ENCODE measurements at regions not wholly inside any gene's neighbourhood (a gene's known extent, or its start where the extent isn't known, plus 50 kb on each side); places are given as distances from the start of the nearest gene placed in this dataset.

- H3K9me3 ChIP-seq (ENCODE audit: insufficient read depth, low read length), result no peaks in the 10 kb centered on the region
- no peak overlapping the region for H3K4me3 ChIP-seq (ENCODE audit: insufficient read length, low read depth)
- no peaks in the 10 kb centered on the region for H3K4me1 ChIP-seq (ENCODE audit: insufficient read depth, insufficient read length)
- no peak overlapping the region for H3K9ac ChIP-seq (ENCODE audit: insufficient read length, low read depth)
- no peak for TF ChIP-seq ZNF274 (IDR thresholded peaks at IDR 0.05; ENCODE audit: low read depth, low read length)
- TF ChIP-seq SUZ12 (IDR thresholded peaks at IDR 0.05; ENCODE audit: extremely low read depth, insufficient read depth, insufficient read length), result no peak
- TF ChIP-seq YY1 (IDR thresholded peaks at IDR 0.05; ENCODE audit: insufficient read depth, insufficient read length), result no peak
- DNase-seq (ENCODE audit: low read depth, low spot score), result no peak
- H3K27me3 ChIP-seq (ENCODE audit: insufficient read depth, insufficient read length), result no peaks in the 10 kb centered on the region
- H3K36me3 ChIP-seq (ENCODE audit: insufficient read depth, insufficient read length, low read length), result no peaks in the 10 kb centered on the region
These were observed 212.4 kb upstream of the MEF2C start for GRCh38 chr5:89095341-89095740.

- no peaks in the 10 kb centered on the region for H3K9me3 ChIP-seq (ENCODE audit: insufficient read depth, low read length)
- H3K27me3 ChIP-seq (ENCODE audit: insufficient read depth, insufficient read length), result no peaks in the 10 kb centered on the region
- H3K36me3 ChIP-seq (ENCODE audit: insufficient read depth, insufficient read length, low read length), result no peaks in the 10 kb centered on the region
- no peak overlapping the region for H3K9ac ChIP-seq (ENCODE audit: insufficient read length, low read depth)
- no peaks in the 10 kb centered on the region for H3K4me1 ChIP-seq (ENCODE audit: insufficient read depth, insufficient read length)
- no peak for DNase-seq (ENCODE audit: low read depth, low spot score)
- no peak overlapping the region for H3K4me3 ChIP-seq (ENCODE audit: insufficient read length, low read depth)
- TF ChIP-seq SUZ12 (IDR thresholded peaks at IDR 0.05; ENCODE audit: extremely low read depth, insufficient read depth, insufficient read length) (no peak), YY1 (IDR thresholded peaks at IDR 0.05; ENCODE audit: insufficient read depth, insufficient read length) (no peak), ZNF274 (IDR thresholded peaks at IDR 0.05; ENCODE audit: low read depth, low read length) (no peak)
These were observed 207.1 kb upstream of the MEF2C start for GRCh38 chr5:89090037-89090436.

- no peaks in the 10 kb centered on the region for H3K36me3 ChIP-seq (ENCODE audit: insufficient read depth, insufficient read length, low read length)
- no peak for DNase-seq (ENCODE audit: low read depth, low spot score)
- no peaks in the 10 kb centered on the region for H3K4me1 ChIP-seq (ENCODE audit: insufficient read depth, insufficient read length)
- TF ChIP-seq SUZ12 (IDR thresholded peaks at IDR 0.05; ENCODE audit: extremely low read depth, insufficient read depth, insufficient read length), result no peak
- no peak for TF ChIP-seq YY1 (IDR thresholded peaks at IDR 0.05; ENCODE audit: insufficient read depth, insufficient read length)
- no peak for TF ChIP-seq ZNF274 (IDR thresholded peaks at IDR 0.05; ENCODE audit: low read depth, low read length)
- no peaks in the 10 kb centered on the region for H3K27me3 ChIP-seq (ENCODE audit: insufficient read depth, insufficient read length)
- no peaks in the 10 kb centered on the region for H3K9me3 ChIP-seq (ENCODE audit: insufficient read depth, low read length)
- H3K4me3 ChIP-seq (ENCODE audit: insufficient read length, low read depth), result no peak overlapping the region
- H3K9ac ChIP-seq (ENCODE audit: insufficient read length, low read depth), result no peak overlapping the region
These were observed 204.8 kb upstream of the MEF2C start for GRCh38 chr5:89087551-89088318.

- Histone ChIP-seq H3K4me1 (ENCODE audit: insufficient read depth, insufficient read length) (no peaks in the 10 kb centered on the region), H3K9me3 (ENCODE audit: insufficient read depth, low read length) (no peaks in the 10 kb centered on the region), H3K9ac (ENCODE audit: insufficient read length, low read depth) (no peak overlapping the region), H3K27me3 (ENCODE audit: insufficient read depth, insufficient read length) (no peaks in the 10 kb centered on the region), H3K36me3 (ENCODE audit: insufficient read depth, insufficient read length, low read length) (no peaks in the 10 kb centered on the region), H3K4me3 (ENCODE audit: insufficient read length, low read depth) (no peak overlapping the region)
- TF ChIP-seq SUZ12 (IDR thresholded peaks at IDR 0.05; ENCODE audit: extremely low read depth, insufficient read depth, insufficient read length) (no peak), YY1 (IDR thresholded peaks at IDR 0.05; ENCODE audit: insufficient read depth, insufficient read length) (no peak), ZNF274 (IDR thresholded peaks at IDR 0.05; ENCODE audit: low read depth, low read length) (no peak)
- no peak for DNase-seq (ENCODE audit: low read depth, low spot score)
These were observed 204.1 kb upstream of the MEF2C start for GRCh38 chr5:89087128-89087527.

- Histone ChIP-seq H3K4me1 (ENCODE audit: insufficient read depth, insufficient read length) (no peaks in the 10 kb centered on the region), H3K9ac (ENCODE audit: insufficient read length, low read depth) (no peak overlapping the region), H3K4me3 (ENCODE audit: insufficient read length, low read depth) (no peak overlapping the region), H3K36me3 (ENCODE audit: insufficient read depth, insufficient read length, low read length) (no peaks in the 10 kb centered on the region), H3K9me3 (ENCODE audit: insufficient read depth, low read length) (no peaks in the 10 kb centered on the region), H3K27me3 (ENCODE audit: insufficient read depth, insufficient read length) (no peaks in the 10 kb centered on the region)
- TF ChIP-seq ZNF274 (IDR thresholded peaks at IDR 0.05; ENCODE audit: low read depth, low read length) (no peak), SUZ12 (IDR thresholded peaks at IDR 0.05; ENCODE audit: extremely low read depth, insufficient read depth, insufficient read length) (no peak), YY1 (IDR thresholded peaks at IDR 0.05; ENCODE audit: insufficient read depth, insufficient read length) (no peak)
- DNase-seq (ENCODE audit: low read depth, low spot score), result no peak
These were observed 203.6 kb upstream of the MEF2C start for GRCh38 chr5:89086390-89087086.

- no peaks in the 10 kb centered on the region for H3K27me3 ChIP-seq (ENCODE audit: insufficient read depth, insufficient read length)
- no peaks in the 10 kb centered on the region for H3K36me3 ChIP-seq (ENCODE audit: insufficient read depth, insufficient read length, low read length)
- H3K9me3 ChIP-seq (ENCODE audit: insufficient read depth, low read length), result no peaks in the 10 kb centered on the region
- H3K4me1 ChIP-seq (ENCODE audit: insufficient read depth, insufficient read length), result no peaks in the 10 kb centered on the region
- no peak overlapping the region for H3K9ac ChIP-seq (ENCODE audit: insufficient read length, low read depth)
- no peak for DNase-seq (ENCODE audit: low read depth, low spot score)
- H3K4me3 ChIP-seq (ENCODE audit: insufficient read length, low read depth), result no peak overlapping the region
- TF ChIP-seq YY1 (IDR thresholded peaks at IDR 0.05; ENCODE audit: insufficient read depth, insufficient read length) (no peak), ZNF274 (IDR thresholded peaks at IDR 0.05; ENCODE audit: low read depth, low read length) (no peak), SUZ12 (IDR thresholded peaks at IDR 0.05; ENCODE audit: extremely low read depth, insufficient read depth, insufficient read length) (no peak)
These were observed 200.8 kb upstream of the MEF2C start for GRCh38 chr5:89083791-89084190.

- H3K9me3 ChIP-seq (ENCODE audit: insufficient read depth, low read length), result no peaks in the 10 kb centered on the region
- TF ChIP-seq SUZ12 (IDR thresholded peaks at IDR 0.05; ENCODE audit: extremely low read depth, insufficient read depth, insufficient read length) (no peak), YY1 (IDR thresholded peaks at IDR 0.05; ENCODE audit: insufficient read depth, insufficient read length) (no peak), ZNF274 (IDR thresholded peaks at IDR 0.05; ENCODE audit: low read depth, low read length) (no peak)
- H3K4me1 ChIP-seq (ENCODE audit: insufficient read depth, insufficient read length), result no peaks in the 10 kb centered on the region
- no peaks in the 10 kb centered on the region for H3K27me3 ChIP-seq (ENCODE audit: insufficient read depth, insufficient read length)
- no peak overlapping the region for H3K4me3 ChIP-seq (ENCODE audit: insufficient read length, low read depth)
- no peak overlapping the region for H3K9ac ChIP-seq (ENCODE audit: insufficient read length, low read depth)
- DNase-seq (ENCODE audit: low read depth, low spot score), result no peak
- H3K36me3 ChIP-seq (ENCODE audit: insufficient read depth, insufficient read length, low read length), result no peaks in the 10 kb centered on the region
These were observed 198.4 kb upstream of the MEF2C start for GRCh38 chr5:89081360-89081759.

Data from NT2/D1 (cell line).